ENCODE measurements at regions not wholly inside any gene's neighbourhood (a gene's known extent, or its start where the extent isn't known, plus 50 kb on each side); places are given as distances from the start of the nearest gene placed in this dataset.

DNA sequence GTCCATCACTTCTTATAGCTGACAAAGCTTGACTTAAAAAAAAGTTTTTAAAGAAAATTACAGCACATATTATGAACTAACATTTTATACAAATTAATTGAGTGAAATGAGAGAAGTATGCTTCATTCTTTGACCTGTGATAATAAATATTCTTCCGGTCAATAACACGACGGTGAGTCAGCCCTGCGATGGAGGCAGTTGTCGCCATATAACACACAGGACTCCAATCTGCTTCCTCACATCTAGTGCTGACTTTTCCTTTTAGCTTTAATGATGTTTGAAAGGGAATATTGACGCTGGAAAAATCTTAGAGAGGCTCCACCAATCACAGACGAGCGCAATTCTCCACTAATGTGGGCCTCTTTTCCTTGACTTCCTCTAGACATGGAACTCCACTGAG is 166.9 kb upstream of the C1orf21 start:
- TF ChIP-seq, protein P1, sequence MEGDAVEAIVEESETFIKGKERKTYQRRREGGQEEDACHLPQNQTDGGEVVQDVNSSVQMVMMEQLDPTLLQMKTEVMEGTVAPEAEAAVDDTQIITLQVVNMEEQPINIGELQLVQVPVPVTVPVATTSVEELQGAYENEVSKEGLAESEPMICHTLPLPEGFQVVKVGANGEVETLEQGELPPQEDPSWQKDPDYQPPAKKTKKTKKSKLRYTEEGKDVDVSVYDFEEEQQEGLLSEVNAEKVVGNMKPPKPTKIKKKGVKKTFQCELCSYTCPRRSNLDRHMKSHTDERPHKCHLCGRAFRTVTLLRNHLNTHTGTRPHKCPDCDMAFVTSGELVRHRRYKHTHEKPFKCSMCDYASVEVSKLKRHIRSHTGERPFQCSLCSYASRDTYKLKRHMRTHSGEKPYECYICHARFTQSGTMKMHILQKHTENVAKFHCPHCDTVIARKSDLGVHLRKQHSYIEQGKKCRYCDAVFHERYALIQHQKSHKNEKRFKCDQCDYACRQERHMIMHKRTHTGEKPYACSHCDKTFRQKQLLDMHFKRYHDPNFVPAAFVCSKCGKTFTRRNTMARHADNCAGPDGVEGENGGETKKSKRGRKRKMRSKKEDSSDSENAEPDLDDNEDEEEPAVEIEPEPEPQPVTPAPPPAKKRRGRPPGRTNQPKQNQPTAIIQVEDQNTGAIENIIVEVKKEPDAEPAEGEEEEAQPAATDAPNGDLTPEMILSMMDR (IDR thresholded peaks at IDR 0.05 in 8 of 11, conservative IDR thresholded peaks at IDR 0.05 in 3 of 11) = no peak
- TF ChIP-seq POLR2AphosphoS5 (IDR thresholded peaks at IDR 0.05) (no peak), POLR2A (IDR thresholded peaks at IDR 0.05) (no peak)

Measured in spleen (tissue), 7 donors.